ENCODE measurements at regions not wholly inside any gene's neighbourhood (a gene's known extent, or its start where the extent isn't known, plus 50 kb on each side); places are given as distances from the start of the nearest gene placed in this dataset.

DNA sequence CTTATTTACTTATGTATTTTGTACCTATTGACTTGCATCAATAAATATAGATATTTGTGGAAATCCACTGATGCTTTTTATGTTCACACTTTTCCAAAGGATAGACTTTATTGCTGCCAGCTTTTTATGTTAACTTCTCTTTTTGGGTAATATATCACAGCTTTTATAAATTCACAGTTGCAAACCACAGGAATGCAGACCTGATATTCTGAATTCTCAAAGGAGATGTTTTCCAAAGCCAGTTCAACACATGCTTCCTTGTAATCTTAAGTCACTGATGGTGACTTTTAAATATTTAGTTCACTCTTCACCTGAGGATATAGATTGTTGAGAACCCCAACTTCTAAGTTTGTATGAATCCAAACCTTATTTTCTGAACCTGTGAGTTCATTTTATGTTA lies 223.4 kb upstream of the PRR16 start:
- POLR2A ChIA-PET = no interaction called here

More for the DNA sequence above, 223.4 kb upstream of the PRR16 start:
- Histone ChIP-seq H3K9me1 (ENCODE audit: control insufficient read depth, insufficient read depth, low read length) (no peaks in the 10 kb centered on the region), H3K27me3 (ENCODE audit: control insufficient read depth in 2 of 2, insufficient read depth in 2 of 2, low read length in 2 of 2) (no peaks in the 10 kb centered on the region), H3K4me3 (no peak overlapping the region), H3K4me2 (ENCODE audit: insufficient read depth, low read length) (no peak overlapping the region), H3K36me3 (ENCODE audit: control insufficient read depth, insufficient read depth, low read length) (no peaks in the 10 kb centered on the region), H3K4me1 (replicated peaks in 1 of 2; ENCODE audit: control insufficient read depth in 2 of 2, insufficient read depth in 2 of 2, low read length in 2 of 2) (no peaks in the 10 kb centered on the region), H3K9me3 (replicated peaks; ENCODE audit: control insufficient read depth, insufficient read depth, low read depth, low read length) (no peaks in the 10 kb centered on the region), H3K9ac (ENCODE audit: insufficient read depth in 1 of 2, low read depth in 2 of 2, low read length in 2 of 2) (no peak overlapping the region), H2AFZ (ENCODE audit: low read depth, low read length) (no peak overlapping the region), H4K20me1 (replicated peaks; ENCODE audit: control insufficient read depth, insufficient read depth, low read length) (no peaks in the 10 kb centered on the region), H3K27ac (ENCODE audit: extremely low read depth, low read depth, low read length) (no peak overlapping the region), H3K79me2 (ENCODE audit: control insufficient read depth, insufficient read depth, low read length) (no peaks in the 10 kb centered on the region)
- TF ChIP-seq FUS (optimal IDR thresholded peaks at IDR 0.05; ENCODE audit: low read depth, low read length) (no peak), MCM7 (IDR thresholded peaks at IDR 0.05) (no peak), MAFG (tag; conservative IDR thresholded peaks at IDR 0.05) (no peak), THRB (CRISPR knock-in tag; conservative IDR thresholded peaks at IDR 0.05) (no peak), BDP1 (IDR thresholded peaks at IDR 0.05; ENCODE audit: insufficient read depth, insufficient read length) (no peak), ZNF212 (CRISPR knock-in tag; IDR thresholded peaks at IDR 0.05) (no peak), ZBTB17 (CRISPR knock-in tag; IDR thresholded peaks at IDR 0.05) (no peak), HDAC3 (IDR thresholded peaks at IDR 0.05; ENCODE audit: borderline replicate concordance, partially characterized antibody) (no peak), ZNF740 (CRISPR knock-in tag; IDR thresholded peaks at IDR 0.05) (no peak), ZNF740 (tag; IDR thresholded peaks at IDR 0.05) (no peak)
- TF ChIP-seq, protein P1, sequence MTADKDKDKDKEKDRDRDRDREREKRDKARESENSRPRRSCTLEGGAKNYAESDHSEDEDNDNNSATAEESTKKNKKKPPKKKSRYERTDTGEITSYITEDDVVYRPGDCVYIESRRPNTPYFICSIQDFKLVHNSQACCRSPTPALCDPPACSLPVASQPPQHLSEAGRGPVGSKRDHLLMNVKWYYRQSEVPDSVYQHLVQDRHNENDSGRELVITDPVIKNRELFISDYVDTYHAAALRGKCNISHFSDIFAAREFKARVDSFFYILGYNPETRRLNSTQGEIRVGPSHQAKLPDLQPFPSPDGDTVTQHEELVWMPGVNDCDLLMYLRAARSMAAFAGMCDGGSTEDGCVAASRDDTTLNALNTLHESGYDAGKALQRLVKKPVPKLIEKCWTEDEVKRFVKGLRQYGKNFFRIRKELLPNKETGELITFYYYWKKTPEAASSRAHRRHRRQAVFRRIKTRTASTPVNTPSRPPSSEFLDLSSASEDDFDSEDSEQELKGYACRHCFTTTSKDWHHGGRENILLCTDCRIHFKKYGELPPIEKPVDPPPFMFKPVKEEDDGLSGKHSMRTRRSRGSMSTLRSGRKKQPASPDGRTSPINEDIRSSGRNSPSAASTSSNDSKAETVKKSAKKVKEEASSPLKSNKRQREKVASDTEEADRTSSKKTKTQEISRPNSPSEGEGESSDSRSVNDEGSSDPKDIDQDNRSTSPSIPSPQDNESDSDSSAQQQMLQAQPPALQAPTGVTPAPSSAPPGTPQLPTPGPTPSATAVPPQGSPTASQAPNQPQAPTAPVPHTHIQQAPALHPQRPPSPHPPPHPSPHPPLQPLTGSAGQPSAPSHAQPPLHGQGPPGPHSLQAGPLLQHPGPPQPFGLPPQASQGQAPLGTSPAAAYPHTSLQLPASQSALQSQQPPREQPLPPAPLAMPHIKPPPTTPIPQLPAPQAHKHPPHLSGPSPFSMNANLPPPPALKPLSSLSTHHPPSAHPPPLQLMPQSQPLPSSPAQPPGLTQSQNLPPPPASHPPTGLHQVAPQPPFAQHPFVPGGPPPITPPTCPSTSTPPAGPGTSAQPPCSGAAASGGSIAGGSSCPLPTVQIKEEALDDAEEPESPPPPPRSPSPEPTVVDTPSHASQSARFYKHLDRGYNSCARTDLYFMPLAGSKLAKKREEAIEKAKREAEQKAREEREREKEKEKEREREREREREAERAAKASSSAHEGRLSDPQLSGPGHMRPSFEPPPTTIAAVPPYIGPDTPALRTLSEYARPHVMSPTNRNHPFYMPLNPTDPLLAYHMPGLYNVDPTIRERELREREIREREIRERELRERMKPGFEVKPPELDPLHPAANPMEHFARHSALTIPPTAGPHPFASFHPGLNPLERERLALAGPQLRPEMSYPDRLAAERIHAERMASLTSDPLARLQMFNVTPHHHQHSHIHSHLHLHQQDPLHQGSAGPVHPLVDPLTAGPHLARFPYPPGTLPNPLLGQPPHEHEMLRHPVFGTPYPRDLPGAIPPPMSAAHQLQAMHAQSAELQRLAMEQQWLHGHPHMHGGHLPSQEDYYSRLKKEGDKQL (CRISPR knock-in tag; IDR thresholded peaks at IDR 0.05; ENCODE audit: borderline replicate concordance) = no peak
- CTCF ChIA-PET (ENCODE audit: low intra/inter-chr PET ratio) = no interaction called here
- no peak for DNase-seq (ENCODE audit: extremely low read depth in 1 of 4, low spot score in 3 of 4)
- in situ Hi-C loops (cut with MboI) (no loop called here), intact Hi-C loops (cut with micrococcal nuclease) (no loop called here)
- BruUV-seq (replicated peaks) = no TSS peak
- no peak for FAIRE-seq
- ATAC-seq = no peak

Measured in K562 (cell line).